GM21528 (cell line): ENCODE measurements at regions not wholly inside any gene's neighbourhood (a gene's known extent, or its start where the extent isn't known, plus 50 kb on each side); places are given as distances from the start of the nearest gene placed in this dataset.

Experiments
- ATAC-seq: cut with Tn5 transposase; IDR thresholded peaks from one replicate; pipeline ENCODE4 v1.9.1; 2021; ENCODE audit warnings: mild to moderate bottlenecking, moderate library complexity; ENCODE audit not compliant: unreplicated experiment, low FRiP score

DNA sequence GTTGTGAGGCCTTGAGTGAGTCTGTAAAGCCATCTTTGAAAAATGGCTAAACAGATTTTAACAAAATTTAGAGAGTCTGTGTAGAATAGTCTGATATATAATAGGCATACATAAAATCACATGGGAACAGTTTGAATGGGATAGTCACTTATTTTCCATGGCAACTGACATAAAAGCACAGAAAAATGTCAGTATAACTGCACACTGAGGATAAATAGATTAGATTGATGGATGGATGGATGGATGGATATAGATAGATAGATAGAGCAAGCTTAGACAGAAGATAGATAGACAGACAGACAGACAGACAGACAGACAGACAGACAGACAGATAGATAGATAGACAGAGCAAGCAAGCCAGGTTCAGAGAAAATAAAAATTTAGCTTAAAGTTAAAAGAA, 660.2 kb upstream of the API5 start:
- ATAC-seq: no peak

DNA sequence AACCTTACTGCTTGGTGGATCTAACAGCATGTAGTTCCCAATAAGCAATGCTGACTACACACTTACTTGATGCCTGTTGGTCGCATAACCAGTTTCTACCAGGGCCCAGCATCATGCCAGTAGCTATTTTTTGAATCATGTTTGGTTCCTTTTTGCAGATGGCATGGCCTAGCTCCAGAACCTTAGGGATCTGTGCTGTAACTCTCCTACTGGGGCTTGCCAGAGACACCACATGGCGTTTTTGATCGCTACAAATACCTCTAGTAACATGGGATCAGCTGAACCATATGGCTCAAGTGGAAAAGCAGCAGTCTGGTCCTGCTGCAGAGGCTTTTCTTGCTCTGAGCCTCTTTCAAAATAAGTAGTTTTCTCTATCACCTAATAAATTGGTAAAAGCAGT, 654.6 kb upstream of the API5 start:
- no peak for ATAC-seq

- no peak for ATAC-seq
Observed at GRCh38 chr11:42661942-42662341, 649.9 kb upstream of the API5 start.

DNA sequence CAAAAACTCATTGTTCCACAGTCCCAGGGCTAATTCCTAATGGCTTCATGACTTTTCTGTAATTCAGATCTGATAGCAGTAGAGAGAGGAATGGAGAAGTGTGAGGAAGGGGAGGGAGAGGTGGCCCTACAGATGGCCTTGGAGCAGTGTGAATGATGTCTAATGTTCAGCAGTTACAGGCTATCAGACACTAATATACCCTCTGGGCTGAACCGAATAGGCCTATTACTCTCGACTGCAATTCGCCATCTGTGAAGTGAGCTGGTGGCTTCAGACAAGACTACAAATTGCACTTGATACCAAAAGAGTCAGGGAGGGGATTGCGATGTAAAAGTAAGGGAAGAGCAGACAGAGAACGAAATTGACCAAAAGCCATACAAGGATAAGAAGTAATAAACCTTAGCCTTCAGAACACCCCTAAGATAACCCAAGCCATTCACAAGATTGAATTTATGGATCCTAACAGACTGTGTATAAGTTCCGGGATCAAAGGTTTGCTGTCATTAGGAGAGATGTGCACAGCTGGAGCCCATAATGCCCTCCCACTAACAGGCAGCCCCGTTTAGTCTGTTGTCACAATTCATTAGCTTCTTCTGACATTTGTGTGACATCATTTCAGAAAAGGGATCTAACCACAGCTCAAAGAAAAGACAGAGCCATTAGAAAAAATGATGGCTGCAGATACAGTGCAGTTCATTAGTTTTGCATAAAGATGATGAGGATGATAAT, 642.4 kb upstream of the API5 start:
- ATAC-seq: no peak

DNA sequence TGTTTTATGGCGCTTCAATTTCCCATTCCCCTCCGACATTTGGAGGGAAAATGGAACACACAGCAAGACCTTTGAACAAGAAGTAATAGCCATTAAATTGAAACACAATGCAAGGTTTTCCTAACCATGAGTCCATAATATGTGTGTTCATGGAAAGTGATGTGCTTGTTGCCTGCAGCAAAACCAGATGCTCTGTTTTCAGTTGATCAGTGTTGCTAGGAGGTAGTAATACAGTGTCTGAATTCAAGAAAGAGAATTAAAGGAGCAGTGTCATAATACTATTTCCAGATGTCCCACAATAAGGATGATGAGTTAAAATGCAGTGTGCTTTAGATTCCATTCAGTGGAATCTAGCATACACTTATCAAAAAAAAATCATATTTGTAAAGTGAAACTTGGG, 637.4 kb upstream of the API5 start:
- no peak for ATAC-seq

DNA sequence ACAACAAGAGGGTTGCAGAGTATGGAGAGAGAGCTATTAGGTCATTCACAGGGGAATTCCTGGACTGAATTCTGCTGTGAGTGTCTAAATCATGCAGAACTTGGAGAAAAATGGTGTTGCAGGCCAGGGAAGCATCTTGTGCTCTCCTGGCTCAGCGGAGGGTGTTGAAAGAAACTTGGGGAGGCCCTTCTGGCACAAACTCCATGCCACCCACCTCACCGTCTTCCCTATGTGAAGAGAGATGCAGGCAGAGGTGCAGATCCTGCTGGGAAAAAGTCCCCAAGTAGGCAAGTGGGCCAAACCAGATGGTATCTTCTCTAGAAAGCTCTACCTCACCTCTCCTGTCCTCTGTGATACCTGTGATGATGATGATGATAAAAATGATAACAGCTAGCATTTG, 604.3 kb upstream of the API5 start:
- ATAC-seq: no peak

DNA sequence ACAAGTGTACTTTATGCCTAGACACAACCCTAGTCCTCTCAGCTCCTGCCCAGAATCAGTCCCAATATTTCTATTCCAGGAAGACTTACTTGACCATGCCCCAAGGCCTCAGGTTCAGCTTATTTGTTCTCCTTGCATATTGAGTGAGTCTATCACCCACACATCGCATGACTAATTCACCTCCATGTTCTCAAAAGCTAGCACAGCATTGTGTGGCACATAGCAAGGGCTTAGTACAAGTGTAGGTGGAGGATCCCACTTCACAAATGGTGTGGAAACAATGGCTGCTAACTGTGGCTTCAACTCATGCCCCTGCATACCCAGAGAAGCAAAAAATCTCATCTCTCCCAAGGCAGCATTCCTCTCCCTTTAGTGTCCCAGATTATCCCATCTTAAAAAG, 602.6 kb upstream of the API5 start:
- ATAC-seq: no peak

DNA sequence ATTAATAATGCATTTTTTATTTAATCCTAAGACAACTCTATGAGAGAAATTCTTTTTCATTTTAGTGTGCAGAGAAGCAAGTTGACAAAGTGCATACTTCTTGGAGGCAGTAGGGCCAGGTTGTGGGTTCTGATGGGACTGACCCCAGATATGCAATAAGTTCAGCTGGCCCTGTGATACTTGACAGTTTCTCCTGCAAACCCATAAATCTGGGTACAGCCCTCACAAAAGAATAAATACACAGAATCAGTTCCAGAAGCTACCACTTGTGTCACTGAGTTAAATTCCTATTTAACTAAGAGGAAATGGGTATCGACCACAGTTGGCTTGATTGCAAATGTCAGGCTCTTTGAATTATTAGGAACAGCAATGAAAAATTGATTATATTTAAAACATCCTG, 598.5 kb upstream of the API5 start:
- no peak for ATAC-seq

DNA sequence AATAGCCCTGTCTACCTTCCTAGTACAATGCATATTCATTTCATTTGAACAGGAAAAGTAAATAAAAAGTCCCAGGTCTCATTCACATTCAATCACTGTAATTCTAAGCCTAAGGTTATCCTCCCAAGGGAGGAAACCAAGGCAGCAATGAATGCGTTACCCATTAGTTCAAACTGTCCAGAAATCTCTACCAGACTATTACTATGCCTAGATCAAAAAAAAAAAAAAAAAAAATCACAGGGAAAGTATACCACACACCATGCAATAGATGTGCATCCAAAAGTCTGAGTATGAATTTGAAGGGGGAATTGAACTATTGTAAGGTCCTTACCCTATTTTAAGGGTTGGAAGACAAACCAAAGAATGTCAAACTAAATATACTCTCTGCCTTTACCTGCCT, 598.0 kb upstream of the API5 start:
- no peak for ATAC-seq

- no peak for ATAC-seq
Observed at GRCh38 chr11:42720716-42721563, 590.9 kb upstream of the API5 start.

DNA sequence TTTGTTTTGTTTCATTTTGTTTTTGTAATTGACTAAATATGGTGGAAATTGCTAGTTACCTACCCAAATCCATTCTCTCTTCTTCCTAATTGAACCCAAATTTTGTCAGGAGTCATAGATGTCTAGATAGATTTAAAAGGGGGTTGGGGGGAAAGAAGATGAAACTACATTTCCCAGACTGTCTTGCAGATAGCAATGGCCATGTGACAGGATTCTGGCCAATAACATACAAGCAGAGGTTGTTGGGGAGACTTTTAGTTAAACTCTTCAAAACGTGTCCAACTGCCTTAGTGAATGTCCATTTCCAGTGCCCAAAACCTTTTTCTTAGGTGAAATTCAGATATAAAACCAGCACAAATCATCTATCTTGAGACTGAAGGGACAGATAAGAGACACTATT, 583.9 kb upstream of the API5 start:
- no peak for ATAC-seq

GRCh38 chr11:42762348-42762747, 549.4 kb upstream of the API5 start:
- no peak for ATAC-seq

GRCh38 chr11:42764936-42765335, 546.9 kb upstream of the API5 start:
- no peak for ATAC-seq

DNA sequence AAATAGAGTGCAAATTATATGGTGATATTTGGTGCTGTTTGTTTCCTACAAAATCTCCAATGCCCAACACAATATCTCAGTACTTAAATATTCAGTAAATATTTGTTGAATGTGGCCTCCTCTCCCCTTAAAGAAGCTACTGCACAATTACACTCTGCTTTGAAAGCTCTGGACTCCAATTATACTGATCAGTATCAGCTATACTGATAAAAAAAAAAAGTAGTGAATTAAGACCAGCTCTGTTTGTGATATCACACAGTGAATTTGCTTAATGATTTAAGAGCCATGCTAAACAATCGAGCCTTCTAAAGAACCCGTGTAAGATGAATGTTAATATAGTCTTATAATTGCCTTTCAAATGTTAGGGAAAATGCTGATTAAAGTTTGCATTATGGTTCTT, 543.2 kb upstream of the API5 start:
- no peak for ATAC-seq

GRCh38 chr11:42770444-42771065, 541.2 kb upstream of the API5 start:
- no peak for ATAC-seq

GRCh38 chr11:42772886-42773285, 538.9 kb upstream of the API5 start:
- no peak for ATAC-seq

GRCh38 chr11:42773729-42774128, 538.1 kb upstream of the API5 start:
- ATAC-seq: no peak

DNA sequence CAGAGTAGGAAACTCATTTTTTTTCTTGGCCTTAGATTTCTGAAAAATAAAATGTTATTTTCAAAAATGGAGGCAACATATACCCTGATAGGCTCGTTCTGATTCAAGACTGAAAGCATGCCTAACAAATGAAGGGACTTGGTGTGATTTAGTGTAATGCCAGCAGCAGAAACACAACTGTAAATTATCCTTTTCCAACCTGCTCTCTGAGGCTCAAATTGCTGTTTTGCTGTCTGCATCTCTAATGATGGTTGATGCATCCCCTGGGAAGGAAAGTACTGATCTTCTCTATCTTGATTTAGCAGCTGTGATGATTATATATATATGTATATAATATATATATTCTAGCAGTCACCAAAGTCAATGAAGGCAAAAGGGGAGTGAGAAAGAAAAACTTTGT, 537.2 kb upstream of the API5 start:
- ATAC-seq: no peak

DNA sequence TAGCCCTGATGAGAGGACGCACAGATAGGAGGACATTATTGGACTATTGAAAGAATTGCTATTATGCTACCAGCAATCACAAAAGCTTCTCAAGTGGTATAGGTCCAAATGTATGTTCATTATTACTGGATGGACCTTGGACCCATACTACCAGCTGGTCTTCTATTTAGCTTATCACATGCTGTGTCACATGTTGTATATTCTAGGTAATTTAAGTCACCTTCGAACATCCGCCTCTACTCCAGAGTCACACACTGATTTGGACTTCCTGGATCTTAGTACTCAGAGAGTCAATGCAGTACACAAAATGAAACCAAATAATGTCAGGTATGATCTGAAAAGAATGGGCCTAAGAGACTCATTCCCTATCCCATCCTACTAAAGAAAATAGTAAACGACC, 534.0 kb upstream of the API5 start:
- no peak for ATAC-seq

GRCh38 chr11:42778193-42778592, 533.6 kb upstream of the API5 start:
- ATAC-seq: no peak

DNA sequence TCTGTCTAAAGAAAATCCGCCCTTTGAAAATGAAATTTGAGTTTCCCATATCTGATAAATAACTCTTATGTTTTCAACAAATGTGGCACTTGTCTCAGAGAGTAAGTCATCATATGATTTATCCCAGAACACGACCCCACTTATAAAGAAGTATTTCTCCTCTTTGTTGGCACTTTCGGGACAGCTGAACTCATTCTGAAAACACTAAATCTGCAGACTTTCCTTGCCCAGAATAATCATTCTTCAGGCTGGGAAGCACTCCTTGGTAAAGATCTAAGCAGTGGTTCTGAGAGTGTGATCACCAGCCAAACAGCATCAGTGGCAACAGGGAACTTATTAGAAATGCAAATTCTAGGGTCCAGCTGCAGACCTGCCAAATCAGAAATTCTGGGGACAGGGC, 532.2 kb upstream of the API5 start:
- no peak for ATAC-seq

DNA sequence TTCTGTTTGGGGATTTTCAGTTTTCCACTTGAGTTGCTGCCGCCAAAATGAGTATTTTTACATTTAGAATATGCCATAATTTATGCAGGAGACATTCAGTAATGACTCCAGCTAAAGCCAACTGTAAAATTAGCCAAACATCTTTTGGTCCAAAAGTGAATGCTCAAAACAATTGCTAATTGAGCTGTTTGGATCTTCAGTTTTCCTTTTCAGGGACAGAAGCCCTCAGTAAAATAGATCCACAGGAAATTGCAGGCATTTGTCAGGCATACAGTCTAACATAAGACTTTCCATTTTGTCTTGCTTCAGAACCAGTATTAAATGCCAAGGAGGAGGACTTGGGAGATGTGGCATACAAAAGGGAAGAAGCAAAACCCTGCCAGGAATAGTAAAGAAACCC, 524.8 kb upstream of the API5 start:
- no peak for ATAC-seq
